Loucy (cell line): ENCODE measurements at regions not wholly inside any gene's neighbourhood (a gene's known extent, or its start where the extent isn't known, plus 50 kb on each side); places are given as distances from the start of the nearest gene placed in this dataset.

Experiments
- H2AFZ ChIP-seq: fragments of 200-600 bp; sonication (generic); 2 replicates; pipeline ENCODE4 v1.6.0; 2016; ENCODE audit warnings: antibody characterized with exemption, mild to moderate bottlenecking, low read length, moderate library complexity
- H3F3A ChIP-seq: fragments of 200-600 bp; 2 replicates; pipeline ENCODE4 v1.6.0; 2016; ENCODE audit warnings: antibody characterized with exemption, low read depth, mild to moderate bottlenecking
- H3K27me3 ChIP-seq: fragments of 200-600 bp; sonication (generic); 2 replicates; pipeline ENCODE4 v1.6.1; 2014; ENCODE audit warnings: low read length, mild to moderate bottlenecking; ENCODE audit not compliant: insufficient read depth, poor library complexity, severe bottlenecking
- H3K36me3 ChIP-seq: fragments of 200-600 bp; sonication (generic); 2 replicates; pipeline ENCODE4 v1.6.1; 2016; ENCODE audit warnings: low read length; ENCODE audit not compliant: insufficient read depth
- H3K4me1 ChIP-seq: fragments of 200-600 bp; sonication (generic); 2 replicates; pipeline ENCODE4 v1.5.1; 2014; ENCODE audit warnings: low read length, mild to moderate bottlenecking; ENCODE audit not compliant: insufficient read depth, poor library complexity, severe bottlenecking
- H3K4me2 ChIP-seq: fragments of 200-600 bp; sonication (generic); 2 replicates; pipeline ENCODE4 v1.6.0; 2014; ENCODE audit warnings: antibody characterized with exemption, low read length, low read depth, mild to moderate bottlenecking; ENCODE audit not compliant: poor library complexity, severe bottlenecking
- H3K4me3 ChIP-seq: fragments of 200-600 bp; sonication (generic); 2 replicates; pipeline ENCODE4 v1.5.1; 2014; ENCODE audit warnings: low read length, mild to moderate bottlenecking, mixed read lengths; ENCODE audit not compliant: poor library complexity, severe bottlenecking
- H3K79me2 ChIP-seq: fragments of 200-600 bp; sonication (generic); 2 replicates; pipeline ENCODE4 v1.6.1; 2014; ENCODE audit warnings: low read length; ENCODE audit not compliant: insufficient read depth
- H3K9ac ChIP-seq: fragments of 200-600 bp; sonication (generic); 2 replicates; pipeline ENCODE4 v1.6.0; 2014; ENCODE audit warnings: mild to moderate bottlenecking, low read depth, low read length, moderate library complexity; ENCODE audit not compliant: poor library complexity, severe bottlenecking
- H3K9me2 ChIP-seq: fragments of 200-600 bp; sonication (generic); replicated peaks from 2 replicates; pipeline ENCODE4 v1.6.1; 2016; ENCODE audit warnings: low read depth, low read length, mixed read lengths
- H3K9me3 ChIP-seq: fragments of 200-600 bp; sonication (generic); 2 replicates; pipeline ENCODE4 v1.6.1; 2014; ENCODE audit warnings: mild to moderate bottlenecking, antibody characterized with exemption, low read length, low read depth; ENCODE audit not compliant: insufficient read depth
- H4K20me1 ChIP-seq: fragments of 200-600 bp; sonication (generic); 2 replicates; pipeline ENCODE4 v1.6.0; 2014; ENCODE audit warnings: antibody characterized with exemption, low read length, mild to moderate bottlenecking; ENCODE audit not compliant: insufficient read depth, poor library complexity, severe bottlenecking
- CTCF ChIP-seq: fragments of 200-600 bp; sonication (generic); conservative IDR thresholded peaks from 2 replicates; pipeline ENCODE4 v1.5.1; 2014; ENCODE audit warnings: mild to moderate bottlenecking, antibody characterized with exemption, low read length
- EZH2phosphoT487 ChIP-seq: fragments of 200-600 bp; IDR thresholded peaks from 2 replicates; pipeline ENCODE4 v1.6.1; 2018; ENCODE audit warnings: antibody characterized with exemption, mild to moderate bottlenecking, moderate library complexity, borderline replicate concordance

GRCh38 chr5:89560696-89561095 is 677.7 kb upstream of the MEF2C start:
- no peak for TF ChIP-seq CTCF
- no peak for TF ChIP-seq EZH2phosphoT487
- no peaks in the 10 kb centered on the region for H3K79me2 ChIP-seq
- H3K9me2 ChIP-seq: no peaks in the 10 kb centered on the region
- no peak overlapping the region for H3K4me2 ChIP-seq
- no peaks in the 10 kb centered on the region for H3K27me3 ChIP-seq
- H3K36me3 ChIP-seq: no peaks in the 10 kb centered on the region
- H3K4me3 ChIP-seq: no peak overlapping the region
- no peaks in the 10 kb centered on the region for H3K4me1 ChIP-seq
- H3K9me3 ChIP-seq: no peaks in the 10 kb centered on the region
- H4K20me1 ChIP-seq: no peaks in the 10 kb centered on the region
- H3K9ac ChIP-seq: no peak overlapping the region
- H2AFZ ChIP-seq: no peak overlapping the region
- H3F3A ChIP-seq: no peaks in the 10 kb centered on the region

- Histone ChIP-seq H3K9me2 (no peaks in the 10 kb centered on the region), H2AFZ (no peak overlapping the region), H3K4me2 (no peak overlapping the region)
Observed at GRCh38 chr5:89556215-89556913, 673.4 kb upstream of the MEF2C start.

GRCh38 chr5:89546657-89547056 is 663.7 kb upstream of the MEF2C start:
- Histone ChIP-seq H3K36me3 (no peaks in the 10 kb centered on the region), H2AFZ (no peak overlapping the region), H3K4me1 (no peaks in the 10 kb centered on the region), H3F3A (no peaks in the 10 kb centered on the region), H3K9ac (no peak overlapping the region), H3K9me2 (no peaks in the 10 kb centered on the region), H3K27me3 (no peaks in the 10 kb centered on the region), H4K20me1 (no peaks in the 10 kb centered on the region), H3K79me2 (no peaks in the 10 kb centered on the region), H3K9me3 (no peaks in the 10 kb centered on the region), H3K4me2 (no peak overlapping the region), H3K4me3 (no peak overlapping the region)
- TF ChIP-seq CTCF: no peak
- TF ChIP-seq EZH2phosphoT487: no peak

More at GRCh38 chr5:89556215-89556913, 673.4 kb upstream of the MEF2C start:
- no peaks in the 10 kb centered on the region for H3K9me3 ChIP-seq
- H3K9ac ChIP-seq: no peak overlapping the region
- H4K20me1 ChIP-seq: no peaks in the 10 kb centered on the region
- H3K79me2 ChIP-seq: no peaks in the 10 kb centered on the region
- no peaks in the 10 kb centered on the region for H3K27me3 ChIP-seq
- H3F3A ChIP-seq: no peaks in the 10 kb centered on the region
- no peak overlapping the region for H3K4me3 ChIP-seq
- H3K36me3 ChIP-seq: no peaks in the 10 kb centered on the region
- no peak for TF ChIP-seq EZH2phosphoT487
- TF ChIP-seq CTCF: no peak
- no peaks in the 10 kb centered on the region for H3K4me1 ChIP-seq
